HG02870 (cell line): ENCODE measurements at regions not wholly inside any gene's neighbourhood (a gene's known extent, or its start where the extent isn't known, plus 50 kb on each side); places are given as distances from the start of the nearest gene placed in this dataset.
"Not testable (repeated sequence)": the region's sequence is repeated elsewhere in the genome, so short reads cannot be mapped to it uniquely, and the experiment has no call there.

Source experiments
- ATAC-seq: cut with Tn5 transposase; IDR thresholded peaks from one replicate; pipeline ENCODE4 v1.9.1; 2021; ENCODE audit warnings: mild to moderate bottlenecking, moderate library complexity; ENCODE audit not compliant: unreplicated experiment

GRCh38 chr16:85504242-85504641 lies 108.9 kb upstream of the GSE1 start:
- ATAC-seq: no peak

- ATAC-seq: no peak
Measured at GRCh38 chr16:85505794-85506634, 107.1 kb upstream of the GSE1 start.

- ATAC-seq: no peak
Measured at GRCh38 chr16:85506635-85506911, 106.5 kb upstream of the GSE1 start.

- no peak for ATAC-seq
Measured at GRCh38 chr16:85507342-85507741, 105.8 kb upstream of the GSE1 start.

- no peak for ATAC-seq
Measured at GRCh38 chr16:85508388-85508787, 104.7 kb upstream of the GSE1 start.

- ATAC-seq: no peak
Measured at GRCh38 chr16:85508993-85509392, 104.1 kb upstream of the GSE1 start.

GRCh38 chr16:85510041-85510659 lies 103.0 kb upstream of the GSE1 start:
- no peak for ATAC-seq

GRCh38 chr16:85511938-85512807 lies 100.9 kb upstream of the GSE1 start:
- no peak for ATAC-seq

- no peak for ATAC-seq
Measured at GRCh38 chr16:85512808-85513115, 100.4 kb upstream of the GSE1 start.

GRCh38 chr16:85513180-85513579 lies 99.9 kb upstream of the GSE1 start:
- no peak for ATAC-seq

- ATAC-seq: no peak
Measured at GRCh38 chr16:85513649-85514048, 99.5 kb upstream of the GSE1 start.

- ATAC-seq: no peak
Measured at GRCh38 chr16:85514295-85514597, 98.9 kb upstream of the GSE1 start.

GRCh38 chr16:85514598-85515318 lies 98.4 kb upstream of the GSE1 start:
- ATAC-seq: no peak

- ATAC-seq: no peak
Measured at GRCh38 chr16:85515319-85515745, 97.8 kb upstream of the GSE1 start.

- ATAC-seq: no peak
Measured at GRCh38 chr16:85515830-85516397, 97.2 kb upstream of the GSE1 start.

- ATAC-seq: no peak
Measured at GRCh38 chr16:85517154-85517553, 96.0 kb upstream of the GSE1 start.

GRCh38 chr16:85517563-85518179 lies 95.5 kb upstream of the GSE1 start:
- no peak for ATAC-seq

GRCh38 chr16:85518398-85519049 lies 94.6 kb upstream of the GSE1 start:
- no peak for ATAC-seq

- not testable (repeated sequence) for ATAC-seq
Measured at GRCh38 chr16:85519050-85519440, 94.1 kb upstream of the GSE1 start.

- no peak for ATAC-seq
Measured at GRCh38 chr16:85519540-85520231, 93.4 kb upstream of the GSE1 start.
